SU-DHL-6 (cell line): ENCODE measurements at regions not wholly inside any gene's neighbourhood (a gene's known extent, or its start where the extent isn't known, plus 50 kb on each side); places are given as distances from the start of the nearest gene placed in this dataset.

ENCODE experiments used
- H2AFZ ChIP-seq: fragments of 200-600 bp; sonication (generic); 2 replicates; pipeline ENCODE4 v1.6.1; 2014; ENCODE audit warnings: low read depth, mild to moderate bottlenecking, moderate library complexity, mixed read lengths, antibody characterized with exemption, low read length; ENCODE audit not compliant: severe bottlenecking
- H3F3A ChIP-seq: fragments of 200-600 bp; shearing (Covaris generic); 2 replicates; pipeline ENCODE4 v1.6.0; 2016; ENCODE audit warnings: antibody characterized with exemption, mild to moderate bottlenecking; ENCODE audit not compliant: insufficient read depth
- H3K27ac ChIP-seq: fragments of 200-600 bp; sonication (generic); 2 replicates; pipeline ENCODE4 v1.5.1; 2016; ENCODE audit warnings: low read depth, mild to moderate bottlenecking, low read length, moderate library complexity, mixed read lengths
- H3K27me3 ChIP-seq: fragments of 200-600 bp; sonication (generic), shearing (Covaris generic); 2 replicates; pipeline ENCODE4 v1.6.0; 2014; ENCODE audit warnings: mild to moderate bottlenecking, low read length
- H3K36me3 ChIP-seq: fragments of 200-600 bp; sonication (generic); 2 replicates; pipeline ENCODE4 v1.6.1; 2014; ENCODE audit warnings: mild to moderate bottlenecking, low read length, mixed read lengths
- H3K4me2 ChIP-seq: fragments of 300-600, 200-600 bp; shearing (Covaris generic), sonication (generic); 2 replicates; pipeline ENCODE4 v1.6.0; 2014; ENCODE audit warnings: low read length, low read depth, mild to moderate bottlenecking; ENCODE audit not compliant: poor library complexity, severe bottlenecking
- H3K4me3 ChIP-seq: fragments of 200-600 bp; sonication (generic); 2 replicates; pipeline ENCODE4 v1.5.1; 2014; ENCODE audit warnings: antibody characterized with exemption, low read length, mild to moderate bottlenecking, mixed read lengths; ENCODE audit not compliant: insufficient read depth, poor library complexity, severe bottlenecking
- H3K79me2 ChIP-seq: fragments of 200-600 bp; sonication (generic); 2 replicates; pipeline ENCODE4 v1.6.1; 2014; ENCODE audit warnings: mild to moderate bottlenecking, low read length, moderate library complexity; ENCODE audit not compliant: insufficient read depth
- H3K9ac ChIP-seq: fragments of 200-600 bp; sonication (generic); 2 replicates; pipeline ENCODE4 v1.7.0; 2014; ENCODE audit warnings: mild to moderate bottlenecking, low read length
- H3K9me2 ChIP-seq: fragments of 200-600 bp; sonication (generic); replicated peaks from 2 replicates; pipeline ENCODE4 v1.6.1; 2014; ENCODE audit warnings: low read length; ENCODE audit not compliant: insufficient read depth
- H3K9me3 ChIP-seq: fragments of 200-600 bp; sonication (generic); 2 replicates; pipeline ENCODE4 v1.6.1; 2014; ENCODE audit warnings: low read length, mixed read lengths; ENCODE audit not compliant: insufficient read depth
- H4K20me1 ChIP-seq: fragments of 200-600 bp; sonication (generic); 2 replicates; pipeline ENCODE4 v1.6.1; 2014; ENCODE audit warnings: low read depth, mild to moderate bottlenecking, antibody characterized with exemption, low read length, moderate library complexity, mixed read lengths
- EZH2phosphoT487 ChIP-seq: fragments of 200-600 bp; sonication (generic), shearing (Covaris generic); conservative IDR thresholded peaks from 2 replicates; pipeline ENCODE4 v1.6.1; 2018; ENCODE audit warnings: mild to moderate bottlenecking, antibody characterized with exemption, low read length, moderate library complexity, mixed read lengths
- TF ChIP-seq, protein P1 (sequence below): fragments of 200-600 bp; sonication (generic); IDR thresholded peaks from one replicate; pipeline ENCODE4 v1.5.1; 2017; ENCODE audit warnings: antibody characterized with exemption, mild to moderate bottlenecking, low read length, moderate library complexity; ENCODE audit not compliant: insufficient read depth, poor library complexity, severe bottlenecking

DNA sequence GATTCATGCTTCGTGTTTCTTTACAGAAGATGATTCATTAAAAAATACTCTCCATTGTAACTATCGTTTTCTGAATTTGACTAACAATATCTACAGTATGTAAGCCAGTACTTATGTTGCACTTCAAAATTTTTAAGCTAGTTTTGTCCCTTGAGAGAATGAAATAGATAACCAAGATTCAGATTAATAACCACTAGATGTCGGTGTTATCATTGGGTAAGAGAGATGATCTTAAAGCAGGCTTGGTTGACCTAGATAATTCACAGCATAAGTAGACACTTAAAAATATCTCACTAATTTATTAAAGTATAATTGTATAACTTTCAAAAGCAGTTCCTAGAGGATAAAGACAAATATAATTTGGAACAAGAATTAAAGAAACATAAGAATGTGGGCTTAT lies 430.9 kb downstream of the C4orf33 start:
- no peaks in the 10 kb centered on the region for H4K20me1 ChIP-seq
- no peaks in the 10 kb centered on the region for H3F3A ChIP-seq
- H3K9ac ChIP-seq: no peak overlapping the region
- TF ChIP-seq EZH2phosphoT487: no peak
- TF ChIP-seq, protein P1, sequence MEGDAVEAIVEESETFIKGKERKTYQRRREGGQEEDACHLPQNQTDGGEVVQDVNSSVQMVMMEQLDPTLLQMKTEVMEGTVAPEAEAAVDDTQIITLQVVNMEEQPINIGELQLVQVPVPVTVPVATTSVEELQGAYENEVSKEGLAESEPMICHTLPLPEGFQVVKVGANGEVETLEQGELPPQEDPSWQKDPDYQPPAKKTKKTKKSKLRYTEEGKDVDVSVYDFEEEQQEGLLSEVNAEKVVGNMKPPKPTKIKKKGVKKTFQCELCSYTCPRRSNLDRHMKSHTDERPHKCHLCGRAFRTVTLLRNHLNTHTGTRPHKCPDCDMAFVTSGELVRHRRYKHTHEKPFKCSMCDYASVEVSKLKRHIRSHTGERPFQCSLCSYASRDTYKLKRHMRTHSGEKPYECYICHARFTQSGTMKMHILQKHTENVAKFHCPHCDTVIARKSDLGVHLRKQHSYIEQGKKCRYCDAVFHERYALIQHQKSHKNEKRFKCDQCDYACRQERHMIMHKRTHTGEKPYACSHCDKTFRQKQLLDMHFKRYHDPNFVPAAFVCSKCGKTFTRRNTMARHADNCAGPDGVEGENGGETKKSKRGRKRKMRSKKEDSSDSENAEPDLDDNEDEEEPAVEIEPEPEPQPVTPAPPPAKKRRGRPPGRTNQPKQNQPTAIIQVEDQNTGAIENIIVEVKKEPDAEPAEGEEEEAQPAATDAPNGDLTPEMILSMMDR: no peak
- H3K79me2 ChIP-seq: no peaks in the 10 kb centered on the region
- no peak overlapping the region for H2AFZ ChIP-seq
- H3K9me3 ChIP-seq: no peaks in the 10 kb centered on the region
- H3K9me2 ChIP-seq: no peaks in the 10 kb centered on the region
- no peak overlapping the region for H3K27ac ChIP-seq
- no peak overlapping the region for H3K4me3 ChIP-seq
- no peaks in the 10 kb centered on the region for H3K36me3 ChIP-seq
- H3K4me2 ChIP-seq: no peak overlapping the region
- H3K27me3 ChIP-seq: no peaks in the 10 kb centered on the region

DNA sequence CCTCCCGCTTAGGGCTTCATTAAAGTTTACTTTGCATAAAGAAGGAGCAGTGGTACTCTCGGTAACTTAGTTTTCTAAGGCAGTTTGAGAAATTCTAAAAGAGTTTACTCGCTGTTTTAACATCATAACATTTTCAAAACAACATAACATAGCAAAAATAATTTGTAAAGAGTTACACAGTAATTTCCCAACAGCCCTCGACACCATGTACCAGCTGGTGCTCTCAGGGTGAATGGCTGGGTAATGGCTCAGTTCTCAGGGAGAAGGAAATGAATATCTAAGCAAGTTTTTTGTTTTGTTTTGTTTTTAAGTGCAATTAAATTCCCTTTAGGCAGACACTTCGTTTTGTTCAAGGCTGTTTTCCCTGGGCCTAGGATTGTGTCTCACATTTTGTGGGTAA lies 435.3 kb downstream of the C4orf33 start:
- H3K27me3 ChIP-seq: no peaks in the 10 kb centered on the region
- no peaks in the 10 kb centered on the region for H4K20me1 ChIP-seq
- H3F3A ChIP-seq: no peaks in the 10 kb centered on the region
- no peaks in the 10 kb centered on the region for H3K79me2 ChIP-seq
- no peak overlapping the region for H3K4me3 ChIP-seq
- H2AFZ ChIP-seq: no peak overlapping the region
- H3K9me2 ChIP-seq: no peaks in the 10 kb centered on the region
- no peak overlapping the region for H3K27ac ChIP-seq
- H3K36me3 ChIP-seq: no peaks in the 10 kb centered on the region
- no peak for TF ChIP-seq EZH2phosphoT487
- TF ChIP-seq, protein P1: no peak
- no peak overlapping the region for H3K4me2 ChIP-seq
- no peaks in the 10 kb centered on the region for H3K9me3 ChIP-seq
- H3K9ac ChIP-seq: no peak overlapping the region

DNA sequence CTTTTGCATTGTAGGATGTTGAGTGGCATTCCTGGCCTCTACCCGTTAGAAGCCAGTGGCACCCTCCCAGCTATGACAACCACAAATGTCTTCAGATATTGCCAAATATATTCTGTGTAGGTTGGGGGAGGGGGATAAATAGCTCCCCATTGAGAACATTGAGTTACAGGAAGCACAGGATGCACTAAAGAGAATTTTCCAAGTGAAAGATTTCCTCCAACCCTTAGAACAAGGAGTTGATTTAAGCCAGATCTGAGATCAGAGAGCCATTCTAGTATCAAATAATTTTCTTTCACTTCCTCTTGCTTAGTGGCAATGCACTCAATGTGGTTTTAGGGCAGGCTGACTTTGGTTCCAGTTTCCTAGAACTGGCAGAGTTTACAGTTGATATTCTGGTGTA lies 436.6 kb downstream of the C4orf33 start:
- no peaks in the 10 kb centered on the region for H3K79me2 ChIP-seq
- no peak overlapping the region for H3K4me3 ChIP-seq
- H2AFZ ChIP-seq: no peak overlapping the region
- H3F3A ChIP-seq: no peaks in the 10 kb centered on the region
- H3K27ac ChIP-seq: no peak overlapping the region
- H3K27me3 ChIP-seq: no peaks in the 10 kb centered on the region
- no peaks in the 10 kb centered on the region for H3K9me3 ChIP-seq
- no peaks in the 10 kb centered on the region for H4K20me1 ChIP-seq
- H3K9me2 ChIP-seq: no peaks in the 10 kb centered on the region
- no peaks in the 10 kb centered on the region for H3K36me3 ChIP-seq
- H3K9ac ChIP-seq: no peak overlapping the region
- TF ChIP-seq, protein P1: no peak
- no peak for TF ChIP-seq EZH2phosphoT487
- H3K4me2 ChIP-seq: no peak overlapping the region
